ENCODE measurements at regions not wholly inside any gene's neighbourhood (a gene's known extent, or its start where the extent isn't known, plus 50 kb on each side); places are given as distances from the start of the nearest gene placed in this dataset.

DNA sequence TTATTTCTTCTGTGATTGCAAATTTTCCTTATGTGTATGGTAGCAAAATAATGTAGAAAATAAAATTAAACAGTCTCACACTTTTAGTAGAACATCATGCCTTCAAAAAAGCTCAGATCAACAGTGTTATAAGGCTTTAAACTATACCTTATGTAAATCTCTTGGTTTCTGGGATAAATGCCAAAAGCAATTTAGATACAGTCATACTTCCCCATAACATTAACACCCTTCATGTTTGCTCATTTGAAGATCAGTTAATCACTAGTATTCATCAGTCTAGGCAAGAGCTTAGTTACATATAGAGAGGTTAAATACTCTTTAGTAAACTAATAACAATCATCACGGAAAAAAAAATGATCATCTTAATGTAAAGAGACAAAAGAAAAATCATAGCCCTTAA is 421.8 kb upstream of the ANO3 start:
- H3K4me3 ChIP-seq (ENCODE audit: low read depth, low read length): no peak overlapping the region
- TF ChIP-seq CTCF (IDR thresholded peaks at IDR 0.05; ENCODE audit: low read depth, low read length): no peak

GRCh38 chr11:25920356-25920755 is 411.6 kb upstream of the ANO3 start:
- no peak overlapping the region for H3K4me3 ChIP-seq (ENCODE audit: low read depth, low read length)
- no peak for TF ChIP-seq CTCF (IDR thresholded peaks at IDR 0.05; ENCODE audit: low read depth, low read length)

DNA sequence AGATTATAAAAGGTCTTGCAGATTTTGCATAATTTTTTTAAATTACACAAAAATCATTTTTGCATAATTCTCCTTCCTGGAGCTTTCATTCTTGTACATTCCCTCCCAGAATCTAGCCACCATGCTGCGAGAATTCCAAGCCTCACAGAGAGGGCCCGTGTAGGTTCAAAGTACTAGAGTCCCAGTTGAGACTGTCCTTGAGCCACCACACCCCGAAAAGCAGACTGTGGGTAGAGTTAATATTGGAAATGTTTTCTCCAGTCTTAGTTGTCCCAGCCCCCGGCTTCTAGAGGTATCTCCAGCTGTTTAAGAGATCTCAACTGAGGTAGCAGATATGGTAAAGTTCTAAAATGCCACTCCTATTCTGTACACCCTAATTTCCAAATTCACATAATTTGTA is 407.3 kb upstream of the ANO3 start:
- TF ChIP-seq CTCF (IDR thresholded peaks at IDR 0.05; ENCODE audit: low read depth, low read length): no peak
- H3K4me3 ChIP-seq (ENCODE audit: low read depth, low read length): no peak overlapping the region

DNA sequence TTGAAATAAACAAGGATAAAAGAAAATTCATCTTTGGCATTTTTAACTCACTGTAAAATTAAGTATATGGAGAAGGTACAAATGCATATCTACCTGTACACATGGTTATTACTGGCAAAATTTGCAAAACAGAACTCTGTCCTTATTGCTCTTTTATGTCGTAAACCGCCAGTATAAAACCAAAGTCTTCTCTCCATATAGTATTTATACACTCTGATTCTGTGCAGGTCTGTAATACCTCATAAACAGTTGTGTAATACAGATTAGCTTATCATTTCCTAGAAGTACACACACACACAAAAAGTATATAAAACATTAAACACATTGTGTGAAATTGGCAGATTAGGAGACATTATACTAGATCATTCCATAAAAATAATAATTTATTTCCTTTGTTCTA is 406.6 kb upstream of the ANO3 start:
- no peak for TF ChIP-seq CTCF (IDR thresholded peaks at IDR 0.05; ENCODE audit: low read depth, low read length)
- no peak overlapping the region for H3K4me3 ChIP-seq (ENCODE audit: low read depth, low read length)

GRCh38 chr11:25927411-25927953 is 404.4 kb upstream of the ANO3 start:
- no peak for TF ChIP-seq CTCF (IDR thresholded peaks at IDR 0.05; ENCODE audit: low read depth, low read length)
- no peak overlapping the region for H3K4me3 ChIP-seq (ENCODE audit: low read depth, low read length)

GRCh38 chr11:25928076-25928475 is 403.9 kb upstream of the ANO3 start:
- TF ChIP-seq CTCF (IDR thresholded peaks at IDR 0.05; ENCODE audit: low read depth, low read length): no peak

DNA sequence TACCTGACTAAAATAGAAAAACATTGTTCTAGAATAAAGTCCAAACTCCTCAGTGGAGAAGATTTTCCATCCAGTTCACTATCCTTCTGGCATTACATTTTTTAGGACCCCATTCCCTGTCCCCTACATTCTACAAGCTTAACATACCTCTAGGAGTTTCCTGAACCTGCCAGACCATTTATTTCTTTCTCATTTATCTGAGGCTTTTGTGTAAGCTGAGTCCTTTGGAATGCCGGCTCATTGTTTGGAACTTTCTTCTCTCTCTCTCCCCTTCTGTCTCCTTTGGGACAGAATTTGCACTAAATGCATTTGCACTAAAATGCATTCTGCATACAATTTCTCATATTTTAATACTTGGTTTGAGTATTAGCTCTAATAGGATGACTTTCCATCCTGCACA is 393.0 kb upstream of the ANO3 start:
- H3K4me3 ChIP-seq (ENCODE audit: low read depth, low read length): no peak overlapping the region
- TF ChIP-seq CTCF (IDR thresholded peaks at IDR 0.05; ENCODE audit: low read depth, low read length): no peak

More at GRCh38 chr11:25928076-25928475, 403.9 kb upstream of the ANO3 start:
- no peak overlapping the region for H3K4me3 ChIP-seq (ENCODE audit: low read depth, low read length)
